ENCODE measurements at regions not wholly inside any gene's neighbourhood (a gene's known extent, or its start where the extent isn't known, plus 50 kb on each side); places are given as distances from the start of the nearest gene placed in this dataset.

DNA sequence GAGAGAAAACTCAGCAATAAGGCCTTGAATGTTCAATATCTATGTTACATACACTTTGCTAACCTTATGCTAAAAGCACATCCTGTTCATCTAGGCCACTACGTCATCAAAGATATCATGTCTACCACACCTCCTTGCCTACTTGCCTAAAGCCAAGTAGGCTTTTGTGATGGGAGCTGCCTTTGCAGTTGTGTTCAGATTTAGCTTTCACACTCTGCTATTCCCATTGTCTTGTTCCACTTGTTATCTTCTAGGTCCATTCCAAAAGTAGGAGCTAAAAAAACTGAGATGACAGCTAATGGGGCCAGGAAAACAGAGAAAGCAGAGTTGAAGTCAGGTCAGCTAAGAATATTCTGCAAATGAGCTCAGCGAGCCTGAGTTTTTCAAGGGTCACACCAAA is 153.6 kb upstream of the EDNRA start:
- intact Hi-C loops (cut with DNase I) = no loop called here
- DNase-seq (no peak), ATAC-seq (ENCODE audit: poor library complexity) (peak; percentile 67)

DNA sequence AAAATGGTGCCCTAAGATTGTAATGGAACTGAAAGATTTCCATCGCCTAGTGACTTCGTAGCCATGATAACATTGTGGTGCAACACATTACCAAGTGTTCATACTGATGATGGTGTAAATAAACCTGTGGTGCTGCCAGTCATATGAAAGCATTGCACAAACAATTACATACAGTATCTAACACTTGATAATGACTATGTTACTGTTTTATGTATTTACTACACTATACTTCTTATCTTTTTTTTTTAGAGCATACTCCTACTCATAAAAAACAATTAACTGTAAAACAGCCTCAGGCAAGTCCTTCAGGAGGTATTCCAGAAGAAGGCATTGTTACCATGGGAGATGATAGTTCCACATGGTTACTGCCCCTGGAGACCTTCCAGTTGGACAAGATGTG is 152.7 kb upstream of the EDNRA start:
- intact Hi-C loops (cut with DNase I) = no loop called here
- DNase-seq = no peak
- no peak for ATAC-seq (ENCODE audit: poor library complexity)

DNA sequence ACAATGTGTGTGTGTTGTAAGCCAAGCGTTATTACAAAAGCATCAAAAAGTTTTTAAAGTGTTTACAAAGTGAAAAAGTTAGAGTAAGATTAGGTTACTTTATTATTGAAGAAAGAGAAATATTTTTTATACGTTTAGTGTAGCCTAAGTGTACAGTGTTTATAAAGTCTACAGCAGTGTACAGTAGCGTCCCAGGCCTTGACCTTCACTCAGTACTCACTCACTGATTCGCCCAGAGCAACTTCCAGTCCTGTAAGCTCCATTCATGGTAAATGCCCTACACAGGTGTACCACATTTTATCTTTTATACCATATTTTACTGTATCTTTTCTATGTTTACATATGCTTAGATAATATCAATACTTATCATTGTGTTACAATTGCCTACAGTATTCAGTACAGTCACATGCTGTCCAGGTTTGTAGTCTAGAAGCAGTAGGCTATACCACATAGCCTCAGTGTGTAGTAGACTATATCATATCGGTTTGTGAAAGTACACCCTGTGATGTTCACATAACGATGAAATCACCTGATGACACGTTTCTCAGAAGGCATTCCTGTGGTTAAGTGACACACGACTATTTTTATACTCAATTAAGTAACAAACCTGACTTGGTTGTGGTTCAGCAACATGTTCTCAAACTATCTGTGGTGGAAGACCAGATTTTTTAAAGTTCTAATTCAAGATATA is 152.0 kb upstream of the EDNRA start:
- ATAC-seq (ENCODE audit: poor library complexity) (peak; percentile 68), DNase-seq (no peak)
- intact Hi-C loops (cut with DNase I) = no loop called here

DNA sequence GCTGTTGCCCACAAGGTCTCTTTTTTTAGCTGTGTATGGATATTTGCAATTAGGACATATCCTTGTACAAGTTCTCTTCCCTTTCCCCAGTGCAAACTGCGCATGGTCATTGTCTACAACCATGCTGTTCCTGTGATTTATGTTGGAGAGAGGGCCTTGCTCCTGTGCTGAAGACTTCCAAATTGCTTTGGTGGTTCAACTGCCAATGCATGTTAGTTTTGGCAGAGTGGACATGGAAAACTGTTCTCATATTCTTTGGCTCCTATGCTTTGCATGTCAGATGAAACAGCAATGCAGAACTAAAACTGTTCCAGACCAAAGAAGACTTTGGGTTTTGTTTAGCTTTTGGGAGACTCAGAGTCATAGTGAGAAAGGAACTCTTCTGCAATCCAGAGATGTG is 148.8 kb upstream of the EDNRA start:
- intact Hi-C loops (cut with DNase I) = no loop called here
- DNase-seq = no peak
- no peak for ATAC-seq (ENCODE audit: poor library complexity)

DNA sequence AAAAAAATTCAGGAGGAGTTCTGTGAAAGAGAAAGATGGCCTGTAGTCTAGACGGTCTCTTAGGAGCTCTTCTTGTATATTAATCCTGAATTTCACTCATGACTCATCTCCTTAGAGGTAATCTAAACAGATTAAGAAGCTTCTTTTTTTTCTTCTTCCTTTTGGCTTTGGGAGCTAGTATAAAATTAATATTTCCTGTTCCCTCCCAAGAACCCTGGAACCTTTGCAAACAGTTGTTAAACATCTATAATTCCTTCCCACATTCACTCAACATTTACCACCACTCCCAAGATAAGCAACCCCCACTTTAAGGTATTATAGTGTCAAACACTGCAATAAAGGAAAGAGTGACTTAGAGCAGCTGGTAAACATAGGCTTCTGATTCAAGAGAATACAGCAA is 146.4 kb upstream of the EDNRA start:
- no peak for ATAC-seq (ENCODE audit: poor library complexity)
- intact Hi-C loops (cut with DNase I) = no loop called here
- DNase-seq = no peak

DNA sequence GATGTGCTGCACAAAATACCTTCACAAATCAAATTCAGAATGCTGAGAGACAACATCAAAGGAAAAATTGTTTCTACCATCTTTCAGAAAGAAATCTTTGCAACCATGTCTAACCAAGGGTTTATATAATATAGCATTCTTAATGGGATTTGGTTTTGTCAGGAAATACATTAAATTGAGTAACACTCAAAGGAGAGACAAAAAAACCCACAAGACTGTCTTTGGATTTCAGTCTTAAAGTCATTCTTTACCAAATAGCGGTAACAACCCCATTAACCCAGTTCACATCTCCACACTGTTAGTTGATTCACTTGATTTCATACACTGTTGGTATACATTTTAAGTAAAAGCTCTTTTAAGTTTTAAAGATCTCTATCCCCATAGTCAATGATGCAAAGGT is 145.7 kb upstream of the EDNRA start:
- intact Hi-C loops (cut with DNase I) = no loop called here
- ATAC-seq (ENCODE audit: poor library complexity) = no peak
- DNase-seq = no peak

DNA sequence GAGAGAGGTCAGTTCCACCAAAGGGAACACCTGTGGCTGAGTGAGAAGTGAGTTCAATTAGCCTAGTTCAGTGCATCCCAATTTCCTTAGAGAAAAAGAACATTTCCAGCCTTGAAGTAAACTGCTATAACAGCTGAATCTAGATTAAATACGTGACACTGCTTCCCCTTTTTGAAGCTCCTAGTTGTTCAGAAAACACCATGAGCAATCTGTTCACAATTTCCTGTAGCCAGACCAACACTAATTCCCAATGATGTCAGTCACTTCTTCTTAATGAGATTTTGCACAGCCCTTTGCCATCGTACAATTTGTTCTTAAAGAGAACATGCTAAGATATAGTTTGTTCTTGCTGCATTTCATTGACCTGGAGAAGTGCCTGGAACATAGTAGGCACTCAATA is 144.6 kb upstream of the EDNRA start:
- intact Hi-C loops (cut with DNase I) = no loop called here
- ATAC-seq (ENCODE audit: poor library complexity) (no peak), DNase-seq (no peak)

DNA sequence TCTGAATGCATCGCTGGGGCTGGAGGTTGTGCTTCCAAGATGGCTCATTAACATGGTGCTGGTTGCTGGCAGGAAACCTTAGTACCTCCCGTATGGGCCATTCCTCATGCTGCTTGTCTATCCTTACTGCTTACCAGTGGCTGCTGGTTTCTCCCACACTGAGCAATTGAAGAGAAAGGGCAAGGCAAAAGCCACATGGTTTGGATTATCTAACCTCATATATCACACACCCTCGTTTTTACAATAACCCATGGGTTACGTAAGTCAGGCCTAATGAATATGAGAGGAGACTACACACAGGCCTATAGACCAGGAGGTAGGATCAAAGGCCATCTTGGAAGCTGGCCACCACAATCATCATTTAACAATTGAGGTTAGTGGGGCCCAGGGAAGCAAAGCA is 141.8 kb upstream of the EDNRA start:
- ATAC-seq (ENCODE audit: poor library complexity) = no peak
- DNase-seq = no peak
- intact Hi-C loops (cut with DNase I) = no loop called here

DNA sequence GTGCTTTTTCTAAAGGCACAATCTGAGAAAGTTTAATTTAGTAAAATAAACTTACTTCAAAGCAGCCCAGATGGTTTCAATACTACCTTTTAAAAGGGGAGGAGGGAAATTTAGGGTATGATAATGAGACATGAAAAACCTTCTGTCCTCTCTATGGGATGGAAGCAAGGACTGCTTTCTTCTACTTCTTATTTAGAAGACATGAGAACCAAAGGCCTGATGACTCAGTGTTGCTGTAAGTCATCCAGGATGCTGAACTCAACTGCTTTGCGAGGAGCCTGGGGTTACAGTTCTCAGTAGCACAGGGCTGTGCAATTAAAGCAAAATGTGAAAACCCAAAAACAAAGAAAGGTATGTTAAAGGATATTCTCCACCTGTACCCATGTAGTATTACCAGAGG is 140.8 kb upstream of the EDNRA start:
- ATAC-seq (ENCODE audit: poor library complexity) (no peak), DNase-seq (no peak)
- intact Hi-C loops (cut with DNase I) = no loop called here

DNA sequence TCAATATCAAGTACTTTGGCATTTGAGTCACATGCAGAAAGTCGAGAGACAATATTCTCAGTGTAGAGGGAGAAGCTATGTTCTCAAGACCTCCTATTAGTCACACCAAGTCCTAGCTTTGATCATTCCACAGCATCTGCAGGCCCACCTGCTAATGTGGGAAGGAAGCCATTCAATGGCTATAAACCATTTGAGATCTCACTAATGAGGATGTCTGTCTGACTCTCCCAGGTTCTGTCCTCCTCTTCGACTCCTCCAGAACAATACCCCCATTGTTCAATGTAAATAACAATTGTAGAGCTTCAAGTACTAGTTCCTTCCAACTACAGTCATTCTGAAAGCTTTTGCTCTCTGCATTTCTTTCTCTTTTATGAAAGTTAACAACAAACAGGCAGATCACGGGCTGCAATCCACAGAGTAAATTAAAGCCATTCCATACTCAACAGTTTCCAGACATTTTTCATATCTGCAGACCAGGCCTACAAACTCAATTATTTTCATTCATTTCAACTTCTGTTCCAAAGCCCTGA is 140.2 kb upstream of the EDNRA start:
- intact Hi-C loops (cut with DNase I) = no loop called here
- ATAC-seq (ENCODE audit: poor library complexity) (no peak), DNase-seq (no peak)

DNA sequence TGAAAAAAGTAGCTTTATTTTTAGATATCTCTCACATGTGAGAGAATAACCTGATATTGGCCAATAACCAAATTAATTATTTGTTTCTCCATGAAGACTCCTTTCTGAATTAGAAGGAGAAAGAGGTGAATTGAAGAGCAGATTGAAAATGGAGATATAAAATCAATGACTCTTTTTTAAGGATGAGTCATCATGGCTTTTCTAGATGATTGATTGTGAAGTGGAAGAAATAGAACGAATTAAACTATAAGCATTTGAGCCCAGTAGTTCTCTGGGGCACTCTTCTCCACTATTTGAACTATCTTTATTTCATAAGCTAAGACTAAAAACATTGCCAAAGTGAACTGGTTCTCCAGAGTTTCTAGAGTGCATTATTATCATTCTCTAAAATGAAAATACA is 137.2 kb upstream of the EDNRA start:
- DNase-seq = no peak
- intact Hi-C loops (cut with DNase I) = no loop called here
- ATAC-seq (ENCODE audit: poor library complexity) = no peak

DNA sequence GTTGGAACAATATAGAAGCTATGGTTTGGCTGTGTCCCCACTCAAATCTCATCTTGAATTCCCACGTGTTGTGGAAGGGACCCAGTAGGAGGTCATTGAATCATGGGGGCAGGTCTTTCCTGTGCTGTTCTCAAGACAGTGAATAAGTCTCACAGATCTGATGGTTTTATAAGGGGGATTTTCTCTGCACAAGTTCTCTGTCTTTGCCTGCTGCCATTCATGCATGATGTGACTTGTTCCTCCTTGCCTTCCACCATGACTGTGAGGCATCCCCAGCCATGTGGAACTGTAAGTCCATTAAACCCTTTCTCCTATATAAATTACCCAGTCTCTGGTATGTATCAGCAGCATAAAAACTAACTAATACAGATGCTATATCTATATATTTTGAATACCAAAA is 135.2 kb upstream of the EDNRA start:
- DNase-seq (no peak), ATAC-seq (ENCODE audit: poor library complexity) (no peak)
- intact Hi-C loops (cut with DNase I) = no loop called here

DNA sequence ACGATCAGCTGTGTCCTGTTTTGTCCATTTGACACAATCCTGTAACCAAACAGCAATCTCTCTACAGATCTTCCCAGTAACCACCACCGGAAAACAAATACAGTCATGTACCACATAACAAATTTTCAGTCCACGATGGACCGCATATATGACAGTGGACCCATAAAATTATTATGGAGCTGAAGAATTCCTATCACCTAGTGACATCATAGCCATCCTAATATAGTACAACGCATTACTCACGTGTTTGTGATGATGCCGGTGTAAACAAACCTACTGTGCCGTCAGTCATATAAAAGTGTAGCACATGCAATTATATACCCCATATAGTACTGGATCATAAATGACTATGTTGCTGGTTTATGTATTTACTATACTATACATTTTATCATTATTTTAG is 133.7 kb upstream of the EDNRA start:
- ATAC-seq (ENCODE audit: poor library complexity) = no peak
- DNase-seq = no peak
- intact Hi-C loops (cut with DNase I) = no loop called here

DNA sequence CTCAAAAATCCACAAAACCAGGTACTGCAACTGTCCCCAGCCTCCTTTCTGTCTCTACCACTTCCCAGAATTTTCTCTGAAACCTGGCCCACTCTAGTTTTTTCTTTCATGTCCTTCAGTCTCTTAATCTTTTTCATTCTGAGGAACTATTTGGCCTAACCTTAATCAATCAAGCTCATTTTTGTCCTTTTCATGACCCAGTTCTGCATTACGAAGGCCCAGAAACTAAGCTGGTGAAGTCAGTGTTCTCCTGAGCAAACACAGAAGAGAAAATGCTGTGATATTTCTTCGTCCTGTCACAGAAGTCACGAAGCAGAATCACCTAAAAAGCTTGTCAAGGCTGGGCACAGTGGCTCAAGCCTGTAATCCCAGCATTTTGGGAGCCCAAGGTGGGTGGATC is 131.7 kb upstream of the EDNRA start:
- no peak for DNase-seq
- intact Hi-C loops (cut with DNase I) = no loop called here
- no peak for ATAC-seq (ENCODE audit: poor library complexity)

DNA sequence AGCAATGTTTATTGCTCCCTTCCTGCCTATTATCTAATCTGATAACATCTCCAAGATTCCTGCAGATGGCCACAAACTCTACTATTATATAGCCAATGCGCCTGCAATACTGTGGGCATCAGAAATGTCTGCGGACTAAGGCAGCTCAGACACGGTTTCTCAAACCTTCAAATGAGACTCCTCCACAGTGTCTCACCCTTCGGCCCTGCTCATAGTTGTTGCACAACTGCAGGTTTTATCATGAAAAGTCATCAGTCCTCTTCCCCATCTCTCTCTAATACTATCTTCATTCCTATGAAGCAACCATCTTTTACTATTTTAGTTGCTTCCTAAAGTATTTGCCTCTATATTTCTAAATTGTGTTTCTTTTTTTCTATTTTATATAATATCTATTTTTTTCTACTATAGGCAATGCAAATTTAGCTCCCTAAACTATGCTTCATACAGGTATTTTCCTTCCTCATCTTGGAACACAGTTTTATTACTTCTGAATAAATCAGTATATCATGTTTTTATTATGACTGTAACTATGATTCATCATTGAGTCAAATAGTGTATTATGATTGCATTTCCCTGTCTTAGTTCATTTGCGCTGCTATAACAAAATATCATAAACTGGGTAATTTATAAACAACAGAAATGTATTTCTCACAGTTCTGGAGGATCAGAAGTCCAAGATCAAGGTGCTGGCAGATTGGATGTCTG is 129.7 kb upstream of the EDNRA start:
- intact Hi-C loops (cut with DNase I) = no loop called here
- ATAC-seq (ENCODE audit: poor library complexity) (no peak), DNase-seq (no peak)

DNA sequence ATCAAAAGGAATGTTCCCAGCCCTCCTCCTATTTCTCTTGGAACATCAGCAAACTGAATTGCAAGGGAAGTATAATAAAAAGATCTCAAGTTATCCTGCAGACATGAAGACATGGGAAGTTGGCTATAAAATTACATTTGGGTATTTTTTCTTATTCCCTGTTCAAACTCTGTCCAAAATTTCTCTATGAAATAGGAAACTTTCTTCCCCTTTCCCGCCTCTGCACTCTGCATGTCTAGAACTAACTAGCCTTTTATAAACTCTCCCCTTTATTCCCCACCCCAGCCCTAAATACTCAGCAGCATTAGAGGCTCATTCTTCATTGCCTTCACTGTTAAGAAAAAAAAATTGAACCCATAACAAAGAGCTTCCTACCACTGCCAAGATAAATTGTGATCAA is 126.7 kb upstream of the EDNRA start:
- ATAC-seq (ENCODE audit: poor library complexity) (no peak), DNase-seq (no peak)
- intact Hi-C loops (cut with DNase I) = no loop called here

DNA sequence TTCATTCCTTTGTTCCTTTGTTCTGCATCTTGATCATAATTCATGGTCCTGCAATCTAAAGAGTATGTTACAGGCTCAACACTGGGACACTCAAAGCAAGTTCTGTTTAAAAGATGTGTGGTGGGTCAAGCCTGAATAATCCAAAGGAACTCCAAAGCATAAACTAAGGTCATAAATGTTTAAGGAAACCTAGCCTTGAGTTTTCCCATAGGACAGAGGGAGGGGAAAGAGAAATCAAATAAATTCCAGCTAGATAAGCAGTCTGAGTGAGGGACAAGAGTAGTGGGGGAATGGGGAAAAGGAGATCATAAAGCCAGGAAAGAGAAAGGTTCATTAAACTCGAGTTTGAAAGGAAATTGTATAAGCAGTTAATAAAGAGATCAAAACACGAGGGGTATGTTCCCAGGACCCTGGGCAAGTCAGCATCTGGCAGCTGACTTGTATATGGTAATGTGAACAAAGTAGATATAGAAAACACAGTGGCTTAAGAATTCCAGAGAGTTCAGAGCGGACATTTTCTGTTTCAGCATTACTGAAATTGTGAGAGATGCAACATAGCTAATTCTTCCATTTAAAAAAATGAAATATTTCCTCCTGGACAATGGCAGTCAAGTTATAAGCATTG is 125.8 kb upstream of the EDNRA start:
- no peak for DNase-seq
- intact Hi-C loops (cut with DNase I) = no loop called here
- ATAC-seq (ENCODE audit: poor library complexity) = no peak

DNA sequence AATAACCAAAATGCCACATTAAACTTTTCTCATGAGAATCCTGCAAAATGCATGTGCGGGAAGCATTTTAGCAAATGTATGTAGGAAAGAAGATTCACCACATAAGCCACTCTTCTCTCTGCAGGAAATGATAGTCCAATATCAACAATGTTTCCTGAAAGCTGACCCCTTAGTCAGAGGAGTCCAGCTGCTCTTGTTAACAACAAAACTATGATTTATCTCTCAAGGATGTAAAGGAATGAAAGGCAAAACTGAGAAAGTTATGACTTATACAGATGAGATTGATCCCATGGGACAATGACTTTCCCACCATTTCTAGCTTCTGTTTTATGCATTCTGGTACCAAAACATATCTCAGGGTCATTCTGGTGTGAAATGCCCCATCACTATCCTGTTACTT is 125.0 kb upstream of the EDNRA start:
- intact Hi-C loops (cut with DNase I) = no loop called here
- DNase-seq (no peak), ATAC-seq (ENCODE audit: poor library complexity) (no peak)

DNA sequence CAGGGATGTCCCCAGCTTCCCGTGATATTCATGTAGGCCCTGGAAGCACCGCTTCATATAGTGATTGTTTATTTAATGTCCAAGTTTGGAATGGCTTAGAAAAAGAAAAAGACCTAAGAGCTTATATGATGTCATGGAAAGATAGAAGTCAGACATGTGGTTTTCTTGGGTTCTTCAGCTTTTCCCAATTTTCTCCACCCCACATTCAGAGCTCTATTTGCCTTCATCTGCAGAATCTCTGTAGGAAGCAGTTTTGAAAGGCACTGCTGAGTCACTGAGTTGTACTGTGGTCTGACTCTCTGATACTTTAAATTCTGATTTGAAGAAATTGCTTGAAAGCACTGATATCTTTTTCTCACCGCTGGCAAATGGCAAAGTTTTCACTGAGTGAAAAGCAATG is 120.6 kb upstream of the EDNRA start:
- ATAC-seq (ENCODE audit: poor library complexity) (no peak), DNase-seq (no peak)
- intact Hi-C loops (cut with DNase I) = no loop called here

DNA sequence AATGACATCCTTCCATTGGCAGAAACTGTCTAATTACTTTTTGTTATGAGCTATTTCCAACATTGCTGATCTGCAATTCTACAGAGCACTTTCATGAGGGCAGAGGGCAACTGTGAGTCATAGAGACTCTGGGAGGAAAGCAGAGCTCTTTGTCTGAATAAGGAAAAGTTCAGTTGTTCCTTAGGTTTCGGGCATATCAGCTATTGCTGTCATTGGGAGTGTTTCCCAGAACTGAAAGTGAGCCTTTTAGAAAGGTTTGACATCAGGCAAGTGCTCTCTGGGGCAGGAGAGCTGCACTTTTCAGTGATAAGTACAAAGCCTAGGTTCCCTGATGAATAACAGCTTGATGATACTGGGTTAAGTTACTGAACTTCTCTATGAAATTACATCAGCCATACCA is 119.2 kb upstream of the EDNRA start:
- DNase-seq (no peak), ATAC-seq (ENCODE audit: poor library complexity) (peak; percentile 88)

More for the DNA sequence above, 119.2 kb upstream of the EDNRA start:
- intact Hi-C loops (cut with DNase I) = no loop called here
